Activated naive CD4-positive, alpha-beta T cell treated with anti-CD3 and anti-CD28 coated beads for 36 hours (primary cell): ENCODE measurements at regions not wholly inside any gene's neighbourhood (a gene's known extent, or its start where the extent isn't known, plus 50 kb on each side); places are given as distances from the start of the nearest gene placed in this dataset.

Experiments
- CTCF ChIA-PET: fragments of 350-600 bp; sonication (Branson Sonifier 250); formaldehyde crosslinking; loops from one replicate; lab custom pipeline; 2021; ENCODE audit warnings: antibody characterized with exemption; lab: Charles Lee
- DNase-seq: peaks from one replicate; pipeline ENCODE4 v3.0.0-alpha.2; 2020
- H3K27ac Mint-ChIP-seq: one replicate; pipeline ENCODE4 v1.8.0; 2021; ENCODE audit warnings: mild to moderate bottlenecking, mixed read lengths
- H3K27me3 Mint-ChIP-seq: one replicate; pipeline ENCODE4 v1.8.0; 2021; ENCODE audit warnings: low read depth, mixed read lengths
- H3K36me3 Mint-ChIP-seq: one replicate; pipeline ENCODE4 v1.8.0; 2021; ENCODE audit warnings: low read depth, mixed read lengths
- H3K4me1 Mint-ChIP-seq: one replicate; pipeline ENCODE4 v1.8.0; 2021; ENCODE audit warnings: low read depth, mixed read lengths
- H3K4me3 Mint-ChIP-seq: one replicate; pipeline ENCODE4 v1.8.0; 2021; ENCODE audit warnings: mild to moderate bottlenecking, moderate library complexity, mixed read lengths
- H3K9me3 Mint-ChIP-seq: one replicate; pipeline ENCODE4 v1.8.0; 2021; ENCODE audit warnings: mixed read lengths
- intact Hi-C: fragments of 100-400 bp; cut with micrococcal nuclease; formaldehyde crosslinking; loops from one replicate; pipeline ENCODE4 v1.15.1; 2023

GRCh38 chr3:70899816-70900215, 587.4 kb upstream of the MDFIC2 start:
- CTCF ChIA-PET, result no interaction called here
- intact Hi-C loops, result no loop called here
- H3K4me3 Mint-ChIP-seq, result no peak overlapping the region
- H3K4me1 Mint-ChIP-seq, result no peaks in the 10 kb centered on the region
- H3K27ac Mint-ChIP-seq, result no peak overlapping the region
- peaks cover 3% of the 10 kb centered on the region for H3K36me3 Mint-ChIP-seq
- no peak for DNase-seq
- H3K9me3 Mint-ChIP-seq, result no peaks in the 10 kb centered on the region
- H3K27me3 Mint-ChIP-seq, result peaks cover 11% of the 10 kb centered on the region

GRCh38 chr3:70890020-70890394, 577.6 kb upstream of the MDFIC2 start:
- Mint-ChIP-seq H3K27ac (no peak overlapping the region), H3K4me1 (no peaks in the 10 kb centered on the region), H3K36me3 (no peaks in the 10 kb centered on the region), H3K27me3 (no peaks in the 10 kb centered on the region), H3K4me3 (no peak overlapping the region), H3K9me3 (peaks cover 2% of the 10 kb centered on the region)
- DNase-seq, result no peak
- intact Hi-C loops, result no loop called here
- CTCF ChIA-PET, result no interaction called here

- intact Hi-C loops, result no loop called here
- CTCF ChIA-PET, result interaction anchor here (0.6 kb wide), 1 partner anchor 716 kb away, joined by 3 read pairs; no protein-coding TSS in a partner anchor
- peaks cover 2% of the 10 kb centered on the region for H3K9me3 Mint-ChIP-seq
Observed at GRCh38 chr3:70889162-70890019, 577.0 kb upstream of the MDFIC2 start.

GRCh38 chr3:70885636-70886035, 573.2 kb upstream of the MDFIC2 start:
- Mint-ChIP-seq H3K27me3 (no peaks in the 10 kb centered on the region), H3K4me3 (no peak overlapping the region), H3K36me3 (no peaks in the 10 kb centered on the region), H3K27ac (no peak overlapping the region), H3K9me3 (no peaks in the 10 kb centered on the region), H3K4me1 (no peaks in the 10 kb centered on the region)
- CTCF ChIA-PET, result no interaction called here
- intact Hi-C loops, result no loop called here
- DNase-seq, result no peak

More at GRCh38 chr3:70889162-70890019, 577.0 kb upstream of the MDFIC2 start:
- no peak overlapping the region for H3K27ac Mint-ChIP-seq
- no peak for DNase-seq
- H3K27me3 Mint-ChIP-seq, result no peaks in the 10 kb centered on the region
- H3K4me1 Mint-ChIP-seq, result no peaks in the 10 kb centered on the region
- no peak overlapping the region for H3K4me3 Mint-ChIP-seq
- no peaks in the 10 kb centered on the region for H3K36me3 Mint-ChIP-seq

GRCh38 chr3:70882104-70882503, 569.7 kb upstream of the MDFIC2 start:
- CTCF ChIA-PET, result interaction anchor here (0.6 kb wide), 1 partner anchor 65 kb away, joined by 4 read pairs; no protein-coding TSS in a partner anchor
- intact Hi-C loops, result no loop called here
- no peak overlapping the region for H3K4me3 Mint-ChIP-seq
- no peak overlapping the region for H3K27ac Mint-ChIP-seq
- H3K36me3 Mint-ChIP-seq, result peaks cover 5% of the 10 kb centered on the region
- H3K9me3 Mint-ChIP-seq, result peaks cover 14% of the 10 kb centered on the region
- no peaks in the 10 kb centered on the region for H3K27me3 Mint-ChIP-seq
- H3K4me1 Mint-ChIP-seq, result no peaks in the 10 kb centered on the region
- DNase-seq, result no peak

- intact Hi-C loops, result no loop called here
- Mint-ChIP-seq H3K4me1 (no peaks in the 10 kb centered on the region), H3K4me3 (no peak overlapping the region), H3K36me3 (peaks cover 5% of the 10 kb centered on the region), H3K9me3 (peaks cover 14% of the 10 kb centered on the region), H3K27ac (no peak overlapping the region), H3K27me3 (no peaks in the 10 kb centered on the region)
- CTCF ChIA-PET, result no interaction called here
- DNase-seq, result no peak
Observed at GRCh38 chr3:70880421-70880820, 568.0 kb upstream of the MDFIC2 start.

- Mint-ChIP-seq H3K4me1 (no peaks in the 10 kb centered on the region), H3K27ac (no peak overlapping the region), H3K4me3 (no peak overlapping the region), H3K9me3 (peaks cover 25% of the 10 kb centered on the region), H3K27me3 (no peaks in the 10 kb centered on the region), H3K36me3 (peaks cover 7% of the 10 kb centered on the region)
- DNase-seq, result no peak
- intact Hi-C loops, result no loop called here
- CTCF ChIA-PET, result no interaction called here
Observed at GRCh38 chr3:70876154-70876553, 563.7 kb upstream of the MDFIC2 start.

- CTCF ChIA-PET, result interaction anchor here (0.8 kb wide), 1 partner anchor 14 kb away, joined by 3 read pairs; no protein-coding TSS in a partner anchor
- Mint-ChIP-seq H3K4me3 (no peak overlapping the region), H3K27ac (no peak overlapping the region), H3K9me3 (peaks cover 28% of the 10 kb centered on the region), H3K27me3 (no peaks in the 10 kb centered on the region), H3K4me1 (no peaks in the 10 kb centered on the region), H3K36me3 (peaks cover 7% of the 10 kb centered on the region)
- intact Hi-C loops, result no loop called here
- DNase-seq, result no peak
Observed at GRCh38 chr3:70874196-70874595, 561.8 kb upstream of the MDFIC2 start.

GRCh38 chr3:70873686-70874085, 561.2 kb upstream of the MDFIC2 start:
- H3K9me3 Mint-ChIP-seq, result peaks cover 24% of the 10 kb centered on the region
- intact Hi-C loops, result no loop called here
- H3K4me3 Mint-ChIP-seq, result no peak overlapping the region
- peaks cover 7% of the 10 kb centered on the region for H3K36me3 Mint-ChIP-seq
- no peaks in the 10 kb centered on the region for H3K27me3 Mint-ChIP-seq
- CTCF ChIA-PET, result interaction anchor here (0.6 to 1.0 kb wide), 2 partner anchors 30 to 709 kb away, joined by 3 read pairs; no protein-coding TSS in a partner anchor
- no peak for DNase-seq
- no peaks in the 10 kb centered on the region for H3K4me1 Mint-ChIP-seq
- H3K27ac Mint-ChIP-seq, result no peak overlapping the region

GRCh38 chr3:70871909-70872656, 559.6 kb upstream of the MDFIC2 start:
- Mint-ChIP-seq H3K36me3 (peaks cover 2% of the 10 kb centered on the region), H3K4me1 (no peaks in the 10 kb centered on the region), H3K4me3 (no peak overlapping the region), H3K27ac (no peak overlapping the region), H3K27me3 (no peaks in the 10 kb centered on the region), H3K9me3 (peaks cover 19% of the 10 kb centered on the region)
- intact Hi-C loops, result no loop called here
- CTCF ChIA-PET, result no interaction called here
- DNase-seq, result no peak

GRCh38 chr3:70870576-70870975, 558.1 kb upstream of the MDFIC2 start:
- peaks cover 19% of the 10 kb centered on the region for H3K9me3 Mint-ChIP-seq
- H3K4me3 Mint-ChIP-seq, result no peak overlapping the region
- H3K4me1 Mint-ChIP-seq, result no peaks in the 10 kb centered on the region
- no peak for DNase-seq
- peaks cover 2% of the 10 kb centered on the region for H3K36me3 Mint-ChIP-seq
- CTCF ChIA-PET, result no interaction called here
- H3K27ac Mint-ChIP-seq, result no peak overlapping the region
- intact Hi-C loops, result no loop called here
- H3K27me3 Mint-ChIP-seq, result no peaks in the 10 kb centered on the region

- H3K4me3 Mint-ChIP-seq, result no peak overlapping the region
- no peak for DNase-seq
- H3K9me3 Mint-ChIP-seq, result peaks cover 19% of the 10 kb centered on the region
- H3K27me3 Mint-ChIP-seq, result peaks cover 2% of the 10 kb centered on the region
- H3K36me3 Mint-ChIP-seq, result peaks cover 2% of the 10 kb centered on the region
- intact Hi-C loops, result no loop called here
- CTCF ChIA-PET, result no interaction called here
- no peaks in the 10 kb centered on the region for H3K4me1 Mint-ChIP-seq
- H3K27ac Mint-ChIP-seq, result no peak overlapping the region
Observed at GRCh38 chr3:70868561-70868960, 556.1 kb upstream of the MDFIC2 start.
